ENCODE measurements at regions not wholly inside any gene's neighbourhood (a gene's known extent, or its start where the extent isn't known, plus 50 kb on each side); places are given as distances from the start of the nearest gene placed in this dataset.

GRCh38 chr9:115938479-115938878 lies 215.1 kb upstream of the PAPPA start:
- TF ChIP-seq FOSL2 (IDR thresholded peaks at IDR 0.05; ENCODE audit: borderline replicate concordance, low read depth) (no peak), CTCF (IDR thresholded peaks at IDR 0.05) (no peak), CHD2 (IDR thresholded peaks at IDR 0.05; ENCODE audit: low read length, partially characterized antibody) (no peak), REST (IDR thresholded peaks at IDR 0.05; ENCODE audit: low read depth, low read length) (no peak), NFIC (IDR thresholded peaks at IDR 0.05; ENCODE audit: borderline replicate concordance) (no peak), POLR2AphosphoS5 (IDR thresholded peaks at IDR 0.05; ENCODE audit: low read depth, low read length) (no peak), YY1 (IDR thresholded peaks at IDR 0.05; ENCODE audit: low read depth) (no peak)

Measured in SK-N-SH (cell line).